ENCODE measurements at regions not wholly inside any gene's neighbourhood (a gene's known extent, or its start where the extent isn't known, plus 50 kb on each side); places are given as distances from the start of the nearest gene placed in this dataset.

DNA sequence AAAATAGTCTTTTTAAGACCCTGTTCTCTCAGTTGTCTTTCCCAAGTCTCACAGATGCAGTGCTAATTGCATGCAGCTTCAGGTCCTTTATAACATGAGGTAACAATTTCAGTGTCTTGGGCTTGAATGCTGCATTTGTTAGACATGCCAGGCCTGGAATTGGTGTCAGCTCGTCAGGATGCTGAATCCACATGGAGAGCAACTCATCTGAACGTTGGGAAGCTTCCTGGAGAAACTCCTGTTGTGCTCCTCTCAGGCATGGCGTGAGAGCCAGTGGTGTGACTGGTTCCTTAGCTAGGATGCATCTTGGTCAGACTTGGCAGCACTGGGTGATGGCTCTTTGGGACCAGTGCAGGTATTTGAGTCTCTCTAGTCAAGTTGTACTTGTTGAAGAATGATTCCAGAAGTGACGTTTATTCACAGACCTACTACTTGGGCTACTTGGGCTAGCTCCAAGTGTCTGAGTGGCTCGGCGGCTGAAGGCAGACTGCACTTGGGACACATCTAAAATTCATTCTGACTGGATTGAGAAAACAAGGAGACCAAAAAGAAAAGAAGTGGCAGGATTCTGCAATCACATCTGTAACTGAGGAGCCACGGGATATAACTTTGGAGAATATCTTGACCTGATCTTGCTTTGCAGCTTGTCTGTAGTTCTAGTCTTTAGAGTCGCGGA, 134.8 kb upstream of the ARHGAP5 start:
- no peak for DNase-seq (ENCODE audit: extremely low spot score)
- ChIA-PET CTCF (interaction anchor here (0.6 to 1.1 kb wide), 3 partner anchors 8 to 55 kb away, joined by 3 read pairs; no protein-coding TSS in a partner anchor), POLR2A (interaction anchor here (1.0 to 1.6 kb wide), 2 partner anchors 9 to 134 kb away, joined by 3 to 7 read pairs; partner anchors contain the start of gene ARHGAP5)
- no peak for TF ChIP-seq NFRKB (IDR thresholded peaks at IDR 0.05)

DNA sequence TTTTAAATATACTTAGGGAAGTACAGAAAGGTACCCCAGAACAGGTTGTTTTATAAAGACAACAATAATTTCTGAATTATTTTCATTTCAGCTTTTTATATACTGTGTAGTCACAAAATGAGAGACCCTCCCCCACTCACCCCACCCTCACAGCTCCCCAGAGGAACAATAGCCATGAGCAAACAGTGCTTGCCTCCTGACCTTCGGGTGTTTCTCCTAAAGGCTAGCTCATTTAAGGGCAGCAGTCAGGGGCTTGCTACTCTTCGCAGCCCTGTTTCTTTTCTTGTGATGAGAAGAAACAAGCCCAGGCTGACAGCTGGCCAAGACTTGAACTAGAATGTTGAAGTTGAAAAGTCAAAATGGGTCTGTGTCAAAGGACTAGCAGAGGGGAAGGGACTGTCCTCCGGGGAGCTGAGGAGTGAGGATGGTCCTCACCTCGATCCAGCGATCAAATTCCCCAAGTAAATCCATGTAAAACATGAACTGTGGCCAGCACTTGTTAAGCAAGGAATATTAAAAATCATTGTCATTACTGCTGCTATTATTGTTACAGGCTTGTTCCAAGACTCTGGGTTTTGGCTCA, 133.8 kb upstream of the ARHGAP5 start:
- DNase-seq (ENCODE audit: extremely low spot score): no peak
- POLR2A ChIA-PET: interaction anchor here (0.6 to 1.6 kb wide), 3 partner anchors 8 to 133 kb away, joined by 3 to 7 read pairs (median 3); partner anchors contain the start of gene ARHGAP5
- no peak for TF ChIP-seq ZNF384 (IDR thresholded peaks at IDR 0.05)
- TF ChIP-seq BHLHE40 (IDR thresholded peaks at IDR 0.05; ENCODE audit: borderline replicate concordance): no peak
- TF ChIP-seq SP1 (IDR thresholded peaks at IDR 0.05): no peak
- TF ChIP-seq TARDBP (IDR thresholded peaks at IDR 0.05): no peak
- TF ChIP-seq SUZ12 (IDR thresholded peaks at IDR 0.05): no peak
- TF ChIP-seq FOXM1 (IDR thresholded peaks at IDR 0.05; ENCODE audit: borderline replicate concordance): no peak
- no peak for TF ChIP-seq FOXA1 (IDR thresholded peaks at IDR 0.05)
- no peak for TF ChIP-seq HDGF (IDR thresholded peaks at IDR 0.05; ENCODE audit: borderline replicate concordance)
- no peak for TF ChIP-seq ARNT (IDR thresholded peaks at IDR 0.05)
- no peak for TF ChIP-seq NFRKB (IDR thresholded peaks at IDR 0.05)
- CTCF ChIA-PET: interaction anchor here (0.6 to 0.7 kb wide), 2 partner anchors 9 to 66 kb away, joined by 3 read pairs; no protein-coding TSS in a partner anchor

DNA sequence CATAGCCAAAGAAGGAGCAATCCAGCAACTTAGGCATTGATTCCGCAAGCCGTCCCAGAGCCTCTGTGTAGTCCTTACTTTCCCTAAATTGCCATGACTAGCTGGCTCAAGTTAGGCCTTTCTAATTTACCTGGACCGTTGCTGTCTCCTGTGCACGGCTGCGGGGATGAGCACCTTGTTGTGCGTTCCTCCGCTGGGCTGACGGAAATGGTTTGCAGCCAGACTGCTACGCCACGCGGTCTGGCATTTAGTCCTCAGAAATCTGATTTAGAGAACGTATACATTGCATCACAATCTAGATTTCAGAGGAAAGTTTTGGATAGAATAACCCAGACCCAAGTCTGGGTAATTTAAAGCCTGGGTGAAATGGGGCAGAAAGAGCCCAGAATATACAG, 133.2 kb upstream of the ARHGAP5 start:
- CTCF ChIA-PET: interaction anchor here (0.6 kb wide), 1 partner anchor 65 kb away, joined by 3 read pairs; no protein-coding TSS in a partner anchor
- POLR2A ChIA-PET: interaction anchor here (1.6 kb wide), 1 partner anchor 133 kb away, joined by 7 read pairs; the partner anchor contains the start of gene ARHGAP5
- TF ChIP-seq FOXK2 (IDR thresholded peaks at IDR 0.05): no peak
- TF ChIP-seq SP1 (IDR thresholded peaks at IDR 0.05): no peak
- no peak for TF ChIP-seq ARNT (IDR thresholded peaks at IDR 0.05)
- no peak for TF ChIP-seq ZNF384 (IDR thresholded peaks at IDR 0.05)
- no peak for TF ChIP-seq HDGF (IDR thresholded peaks at IDR 0.05; ENCODE audit: borderline replicate concordance)
- DNase-seq (ENCODE audit: extremely low spot score): no peak

DNA sequence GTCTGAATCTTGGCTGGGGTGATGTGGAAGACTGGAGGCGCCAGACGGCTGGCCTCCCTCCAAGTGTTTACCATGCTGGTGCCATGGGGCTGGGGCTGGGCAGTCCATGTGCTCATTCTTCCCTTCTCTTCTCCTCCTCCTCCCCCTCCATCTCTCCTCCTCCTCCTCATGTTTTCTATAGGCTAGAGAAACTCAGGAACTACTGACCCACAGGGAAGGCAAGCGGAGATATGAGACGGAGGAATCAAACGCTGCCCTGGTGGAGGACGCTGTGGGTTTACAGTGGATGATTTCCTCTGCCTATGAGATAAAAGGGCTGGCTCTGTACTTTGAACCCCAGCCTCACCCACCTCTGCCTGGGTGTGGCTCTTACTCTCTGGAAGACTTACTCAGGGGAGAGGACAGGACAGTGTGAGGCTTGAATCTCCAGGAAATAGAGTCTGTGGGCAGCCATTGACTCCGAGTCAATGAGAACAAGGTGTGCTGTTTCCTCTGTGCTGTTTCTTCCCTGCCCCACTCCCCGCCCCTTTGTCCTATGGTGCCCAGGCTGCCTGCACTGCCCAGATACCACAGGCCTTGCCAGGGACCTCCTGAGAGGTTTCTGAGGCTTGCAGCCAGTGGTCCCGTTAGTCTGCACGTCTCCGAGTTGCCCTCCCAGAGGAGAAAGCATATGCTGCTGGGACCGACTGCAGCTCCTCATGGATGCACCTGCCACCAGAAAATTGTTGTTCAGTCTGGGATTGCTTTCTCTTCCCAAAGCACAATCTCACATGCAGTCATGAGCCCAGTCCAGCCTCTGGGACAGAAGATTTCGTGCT, 132.6 kb upstream of the ARHGAP5 start:
- POLR2A ChIA-PET: interaction anchor here (1.6 kb wide), 1 partner anchor 132 kb away, joined by 7 read pairs; the partner anchor contains the start of gene ARHGAP5
- no peak for DNase-seq (ENCODE audit: extremely low spot score)
- CTCF ChIA-PET: no interaction called here
- no peak for TF ChIP-seq NFRKB (IDR thresholded peaks at IDR 0.05)
- no peak for TF ChIP-seq BHLHE40 (IDR thresholded peaks at IDR 0.05; ENCODE audit: borderline replicate concordance)
- TF ChIP-seq HDGF (IDR thresholded peaks at IDR 0.05; ENCODE audit: borderline replicate concordance): no peak
- TF ChIP-seq SP1 (IDR thresholded peaks at IDR 0.05): no peak
- TF ChIP-seq ELF4 (IDR thresholded peaks at IDR 0.05): no peak
- no peak for TF ChIP-seq L3MBTL2 (conservative IDR thresholded peaks at IDR 0.05)
- TF ChIP-seq ZNF384 (IDR thresholded peaks at IDR 0.05): no peak
- TF ChIP-seq CTBP1 (IDR thresholded peaks at IDR 0.05; ENCODE audit: borderline replicate concordance): no peak
- TF ChIP-seq FOXM1 (IDR thresholded peaks at IDR 0.05; ENCODE audit: borderline replicate concordance): no peak
- TF ChIP-seq, protein P1, sequence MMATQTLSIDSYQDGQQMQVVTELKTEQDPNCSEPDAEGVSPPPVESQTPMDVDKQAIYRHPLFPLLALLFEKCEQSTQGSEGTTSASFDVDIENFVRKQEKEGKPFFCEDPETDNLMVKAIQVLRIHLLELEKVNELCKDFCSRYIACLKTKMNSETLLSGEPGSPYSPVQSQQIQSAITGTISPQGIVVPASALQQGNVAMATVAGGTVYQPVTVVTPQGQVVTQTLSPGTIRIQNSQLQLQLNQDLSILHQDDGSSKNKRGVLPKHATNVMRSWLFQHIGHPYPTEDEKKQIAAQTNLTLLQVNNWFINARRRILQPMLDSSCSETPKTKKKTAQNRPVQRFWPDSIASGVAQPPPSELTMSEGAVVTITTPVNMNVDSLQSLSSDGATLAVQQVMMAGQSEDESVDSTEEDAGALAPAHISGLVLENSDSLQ (IDR thresholded peaks at IDR 0.05): no peak
- TF ChIP-seq FOXA1 (IDR thresholded peaks at IDR 0.05): no peak
- TF ChIP-seq ARNT (IDR thresholded peaks at IDR 0.05): no peak
- TF ChIP-seq LEF1 (IDR thresholded peaks at IDR 0.05; ENCODE audit: borderline replicate concordance): no peak
- TF ChIP-seq SUZ12 (IDR thresholded peaks at IDR 0.05): no peak
- TF ChIP-seq FOXK2 (IDR thresholded peaks at IDR 0.05): no peak
- no peak for TF ChIP-seq TARDBP (IDR thresholded peaks at IDR 0.05)

DNA sequence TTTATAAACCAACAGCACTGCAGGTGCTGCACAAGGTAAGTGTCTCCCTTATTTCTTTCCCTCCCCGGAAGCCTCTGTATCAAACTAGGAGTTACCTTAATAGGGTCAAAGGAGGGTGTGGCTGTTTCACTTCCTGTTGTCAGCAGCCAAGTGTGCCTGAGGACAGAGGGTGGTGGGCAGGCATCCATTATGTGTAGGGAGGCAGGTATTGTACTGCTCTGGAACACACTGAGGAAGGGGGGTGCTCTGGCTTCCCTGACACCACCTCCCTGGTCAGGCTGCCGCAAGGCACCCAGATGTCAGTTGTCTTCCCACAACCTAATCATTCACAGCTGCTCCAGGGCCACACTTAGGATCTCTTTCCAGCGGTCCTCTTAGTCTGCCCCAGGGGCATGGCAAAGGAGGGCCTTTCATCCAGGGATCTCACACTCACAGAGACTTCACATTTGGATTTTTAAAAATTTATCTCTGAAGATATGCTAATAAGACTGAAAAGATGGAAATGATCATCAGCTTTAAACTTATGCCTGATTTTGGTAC, 132.0 kb upstream of the ARHGAP5 start:
- ChIA-PET POLR2A (no interaction called here), CTCF (interaction anchor here (1.1 kb wide), 1 partner anchor 11 kb away, joined by 3 read pairs; no protein-coding TSS in a partner anchor)
- TF ChIP-seq ARNT (IDR thresholded peaks at IDR 0.05): no peak
- no peak for TF ChIP-seq L3MBTL2 (conservative IDR thresholded peaks at IDR 0.05)
- TF ChIP-seq LEF1 (IDR thresholded peaks at IDR 0.05; ENCODE audit: borderline replicate concordance): no peak
- TF ChIP-seq BHLHE40 (IDR thresholded peaks at IDR 0.05; ENCODE audit: borderline replicate concordance): no peak
- no peak for DNase-seq (ENCODE audit: extremely low spot score)

DNA sequence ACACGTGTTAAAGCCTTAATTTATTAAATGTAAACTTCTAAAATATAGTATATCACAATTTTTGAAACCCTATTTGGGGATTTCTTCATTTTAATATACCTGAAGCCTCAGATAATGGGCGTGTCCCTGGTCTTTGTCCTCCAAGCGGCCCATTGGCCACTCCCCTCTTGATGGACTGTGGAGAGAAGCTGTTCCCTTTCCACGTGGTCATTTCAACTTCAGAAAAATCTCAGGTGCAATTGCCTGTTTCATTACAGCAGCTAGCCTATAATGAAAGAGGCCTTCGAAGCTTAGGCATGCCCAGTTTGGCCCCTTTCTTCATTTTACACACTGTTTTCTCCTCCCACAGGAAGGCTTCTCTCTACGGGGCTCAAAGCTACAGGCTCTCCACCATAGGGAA, 131.4 kb upstream of the ARHGAP5 start:
- POLR2A ChIA-PET: no interaction called here

DNA sequence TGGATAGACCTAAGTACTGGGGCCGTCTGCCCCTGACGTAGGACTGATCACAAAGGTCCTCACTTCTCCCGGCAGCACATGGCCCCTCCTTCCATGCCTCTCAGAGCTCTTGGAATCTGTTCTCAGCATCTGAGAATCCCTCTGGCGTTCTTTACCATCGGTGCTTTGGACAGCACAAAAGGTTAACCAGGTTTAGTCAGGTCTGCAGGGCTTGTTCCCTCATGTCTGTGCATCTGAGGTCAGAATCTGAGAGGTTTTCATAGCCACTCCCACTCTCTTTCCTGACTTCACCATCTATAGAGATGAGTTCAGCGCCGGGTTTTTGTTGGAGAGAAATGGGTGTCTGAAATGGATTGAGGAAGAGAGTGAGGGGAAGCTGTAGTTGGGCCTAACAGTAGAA, 130.0 kb upstream of the ARHGAP5 start:
- CTCF ChIA-PET: interaction anchor here (1.0 kb wide), 1 partner anchor 21 kb away, joined by 3 read pairs; no protein-coding TSS in a partner anchor
- TF ChIP-seq FOXK2 (IDR thresholded peaks at IDR 0.05) (no peak), BHLHE40 (IDR thresholded peaks at IDR 0.05; ENCODE audit: borderline replicate concordance) (no peak), ZNF384 (IDR thresholded peaks at IDR 0.05) (no peak)
- no peak for DNase-seq (ENCODE audit: extremely low spot score)
- POLR2A ChIA-PET: no interaction called here

More for the DNA sequence above, 131.4 kb upstream of the ARHGAP5 start:
- DNase-seq (ENCODE audit: extremely low spot score): no peak
- CTCF ChIA-PET: interaction anchor here (1.1 kb wide), 1 partner anchor 11 kb away, joined by 3 read pairs; no protein-coding TSS in a partner anchor
- TF ChIP-seq FOXK2 (IDR thresholded peaks at IDR 0.05) (no peak), SP1 (IDR thresholded peaks at IDR 0.05) (no peak), TARDBP (IDR thresholded peaks at IDR 0.05) (no peak)

Data from HEK293T (cell line).